Nucleus accumbens (tissue), 56 donors: ENCODE measurements at regions not wholly inside any gene's neighbourhood (a gene's known extent, or its start where the extent isn't known, plus 50 kb on each side); places are given as distances from the start of the nearest gene placed in this dataset.

Source experiments
- DNase-seq, 56 donors: peaks; one replicate each; lab custom pipeline; 2025; lab: John Stamatoyannopoulos, UW

- DNase-seq = no peak
Observed at GRCh38 chr5:19352120-19352519, 635.9 kb downstream of the CDH18 start.

- DNase-seq = no peak
Observed at GRCh38 chr5:19369048-19369447, 619.0 kb downstream of the CDH18 start.

GRCh38 chr5:19369561-19369960 lies 618.4 kb downstream of the CDH18 start:
- no peak for DNase-seq

GRCh38 chr5:19370655-19371386 lies 617.2 kb downstream of the CDH18 start:
- DNase-seq = no peak

- DNase-seq = no peak
Observed at GRCh38 chr5:19388391-19388790, 599.6 kb downstream of the CDH18 start.

GRCh38 chr5:19401032-19401431 lies 587.0 kb downstream of the CDH18 start:
- no peak for DNase-seq

- no peak for DNase-seq
Observed at GRCh38 chr5:19406576-19407365, 581.2 kb downstream of the CDH18 start.

- no peak for DNase-seq
Observed at GRCh38 chr5:19408149-19408548, 579.9 kb downstream of the CDH18 start.

- DNase-seq = no peak
Observed at GRCh38 chr5:19411936-19412335, 576.1 kb downstream of the CDH18 start.
